IPS-NIHi7 (cell line): ENCODE measurements at regions not wholly inside any gene's neighbourhood (a gene's known extent, or its start where the extent isn't known, plus 50 kb on each side); places are given as distances from the start of the nearest gene placed in this dataset.
"Not testable (repeated sequence)": the region's sequence is repeated elsewhere in the genome, so short reads cannot be mapped to it uniquely, and the experiment has no call there.

ENCODE experiments used
- DNase-seq: peaks from one replicate; pipeline ENCODE4 v3.0.0; 2012; ENCODE audit warnings: mixed read lengths; ENCODE audit errors: extremely low spot score

DNA sequence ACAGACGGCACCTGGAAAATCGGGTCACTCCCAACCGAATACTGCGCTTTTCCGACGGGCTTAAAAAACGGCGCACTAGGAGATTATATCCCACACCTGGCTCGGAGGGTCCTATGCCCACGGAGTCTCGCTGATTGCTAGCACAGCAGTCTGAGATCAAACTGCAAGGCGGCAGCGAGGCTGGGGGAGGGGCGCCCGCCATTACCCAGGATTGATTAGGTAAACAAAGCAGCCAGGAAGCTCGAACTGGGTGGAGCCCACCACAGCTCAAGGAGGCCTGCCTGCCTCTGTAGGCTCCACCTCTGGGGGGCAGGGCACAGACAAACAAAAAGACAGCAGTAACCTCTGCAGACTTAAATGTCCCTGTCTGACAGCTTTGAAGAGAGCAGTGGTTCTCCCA, 64.5 kb downstream of the SLC30A10 start:
- not testable (repeated sequence) for DNase-seq

DNA sequence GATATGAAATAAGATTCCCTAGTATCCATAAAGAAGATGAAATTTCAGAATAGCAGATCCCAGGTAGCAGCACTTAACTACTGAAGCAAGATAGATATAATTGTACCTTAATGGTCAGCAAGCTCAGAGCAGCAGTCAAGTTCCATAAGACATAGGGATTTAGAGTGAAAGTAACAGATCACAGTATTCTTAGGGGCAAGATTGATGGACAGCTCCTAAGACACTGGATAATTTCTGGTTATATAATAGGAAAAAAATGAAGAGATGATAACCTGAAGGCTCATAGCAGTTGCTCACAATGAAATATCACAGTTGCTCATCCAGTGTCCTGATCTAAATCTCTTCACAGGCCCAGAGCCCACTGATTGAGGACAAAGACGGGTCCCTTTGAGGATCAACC, 66.0 kb downstream of the SLC30A10 start:
- no peak for DNase-seq

DNA sequence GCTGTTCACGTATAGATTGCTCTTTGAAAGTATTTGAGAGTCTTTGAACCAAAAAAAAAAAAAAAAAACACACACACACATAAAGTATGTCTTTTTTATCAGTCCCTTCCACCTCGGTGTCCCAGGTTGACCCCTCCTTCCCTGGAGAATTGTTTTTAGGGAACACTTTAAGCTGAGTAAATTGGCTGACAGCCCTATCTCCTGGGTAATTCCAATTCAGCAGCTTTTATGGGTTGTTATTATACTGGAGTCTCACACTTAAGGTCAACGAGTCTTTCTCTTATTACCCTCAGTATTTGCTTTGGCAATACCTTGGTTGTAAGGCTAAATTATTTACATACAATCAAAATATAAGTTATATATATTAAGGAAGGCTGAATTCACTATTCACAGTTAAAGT, 69.4 kb downstream of the SLC30A10 start:
- DNase-seq = no peak

DNA sequence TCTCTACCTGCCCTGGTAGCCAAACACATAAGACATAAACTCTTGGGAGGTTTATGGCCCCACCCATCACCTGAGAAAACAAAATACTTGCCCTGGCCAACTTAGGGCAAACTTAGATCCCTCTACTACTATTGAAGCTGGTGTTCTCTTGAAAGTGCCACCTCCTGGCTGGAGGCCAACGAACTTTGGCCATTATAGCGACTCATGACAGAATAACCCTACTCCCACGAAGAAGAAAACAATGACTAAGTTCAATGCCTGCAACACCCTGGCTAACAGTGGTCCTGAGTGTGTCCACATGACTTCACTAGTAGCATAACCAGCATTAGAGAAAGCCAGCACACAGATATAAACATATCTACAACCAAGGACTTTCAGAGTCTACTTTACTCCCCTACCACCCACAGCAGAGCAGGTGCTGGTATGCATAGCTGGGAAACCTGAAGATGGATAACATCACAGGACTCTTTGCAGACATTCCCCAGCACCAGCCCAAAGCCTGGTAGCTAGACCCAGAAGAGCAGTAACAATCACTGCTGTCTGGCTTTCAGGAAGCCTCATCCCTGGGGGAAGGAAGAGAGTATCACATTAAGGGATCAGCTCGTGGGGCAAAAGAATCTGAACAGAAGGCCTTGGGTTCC, 81.0 kb downstream of the SLC30A10 start:
- DNase-seq = no peak

DNA sequence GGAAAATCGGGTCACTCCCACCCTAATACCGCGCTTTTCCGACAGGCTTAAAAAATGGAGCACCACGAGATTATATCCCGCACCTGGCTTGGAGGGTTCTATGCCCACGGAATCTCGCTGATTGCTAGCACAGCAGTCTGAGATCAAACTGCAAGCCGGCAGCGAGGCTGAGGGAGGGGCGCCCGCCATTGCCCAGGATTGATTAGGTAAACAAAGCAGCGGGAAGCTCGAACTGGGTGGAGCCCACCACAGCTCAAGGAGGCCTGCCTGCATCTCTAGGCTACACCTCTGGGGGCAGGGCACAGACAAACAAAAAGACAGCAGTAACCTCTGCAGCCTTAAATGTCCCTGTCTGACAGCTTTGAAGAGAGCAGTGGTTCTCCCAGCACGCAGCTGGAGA, 88.8 kb downstream of the SLC30A10 start:
- DNase-seq = not testable (repeated sequence)

DNA sequence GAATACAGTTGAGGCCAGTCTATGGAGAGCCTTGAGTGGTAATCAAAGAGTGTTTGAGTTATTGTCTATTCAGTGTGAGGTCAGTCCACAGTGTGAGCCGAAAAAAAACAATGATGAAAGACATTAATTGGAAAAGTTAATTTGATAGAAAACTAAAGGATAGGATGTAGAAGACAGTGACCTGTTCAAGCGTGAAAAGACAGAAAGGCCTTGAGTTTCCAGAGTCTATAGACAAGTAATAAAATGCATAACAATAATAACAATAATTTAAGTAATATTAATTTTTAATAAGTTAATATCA, 90.4 kb downstream of the SLC30A10 start:
- no peak for DNase-seq

DNA sequence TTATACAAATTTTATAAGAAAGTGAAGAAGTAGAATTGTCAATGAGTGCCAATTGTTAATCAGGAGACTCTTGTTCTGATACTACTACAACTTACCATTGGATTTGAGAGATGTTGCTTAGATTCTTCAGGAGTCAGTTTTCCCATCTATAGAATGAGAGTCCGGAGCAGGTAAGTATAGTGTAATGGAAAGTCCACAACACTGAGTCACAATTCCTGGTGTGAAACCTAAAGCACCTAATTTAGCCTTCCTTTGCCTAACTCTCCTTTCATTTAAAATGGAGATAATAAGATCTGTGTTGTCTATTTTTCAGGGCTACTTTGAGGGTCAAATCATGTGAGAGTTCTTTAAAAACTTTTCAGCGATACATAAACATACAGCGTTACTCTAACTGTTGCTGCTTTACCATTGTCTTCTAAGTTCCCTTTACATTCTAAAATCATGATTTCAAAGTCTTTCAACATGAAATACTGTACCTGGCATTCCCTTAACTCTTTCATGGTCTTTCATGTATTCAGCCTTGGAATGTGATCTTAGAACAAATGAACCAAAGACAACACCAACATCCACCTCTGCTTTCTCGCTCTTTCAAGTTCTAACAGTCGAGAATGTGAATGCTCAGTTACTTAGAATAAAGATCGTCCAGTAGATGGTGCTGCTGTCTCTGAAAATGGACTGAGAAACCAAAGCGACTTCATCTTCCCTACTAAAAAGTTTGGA, 90.9 kb downstream of the SLC30A10 start:
- peak; percentile 52 for DNase-seq

DNA sequence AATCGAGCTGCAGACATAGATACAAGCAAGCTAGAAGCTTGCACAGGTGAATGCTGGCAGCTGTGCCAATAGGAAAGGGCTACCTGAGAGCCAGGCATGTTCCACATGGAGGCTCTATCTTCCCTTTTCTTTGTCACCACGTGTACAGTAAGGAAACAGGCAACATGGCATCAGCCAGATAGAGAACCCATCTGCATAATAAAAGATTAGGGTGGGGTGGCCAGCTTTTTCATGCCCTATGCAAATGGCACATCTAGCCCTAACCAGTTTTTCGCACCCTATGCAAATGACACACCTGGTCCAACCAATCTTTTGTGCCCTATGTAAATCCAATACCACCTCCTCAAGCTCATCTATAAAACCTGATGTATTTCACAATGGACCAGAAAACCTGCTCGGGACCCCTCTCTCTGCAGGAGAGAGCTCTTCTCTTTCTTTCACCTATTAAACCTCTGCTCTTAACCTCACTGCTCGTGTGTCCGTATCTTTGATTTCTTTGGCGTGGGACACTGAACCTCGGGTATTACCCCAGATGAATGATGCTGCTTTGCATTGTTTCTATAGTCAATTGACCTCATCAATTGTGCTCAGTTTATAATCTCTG, 93.9 kb downstream of the SLC30A10 start:
- no peak for DNase-seq

DNA sequence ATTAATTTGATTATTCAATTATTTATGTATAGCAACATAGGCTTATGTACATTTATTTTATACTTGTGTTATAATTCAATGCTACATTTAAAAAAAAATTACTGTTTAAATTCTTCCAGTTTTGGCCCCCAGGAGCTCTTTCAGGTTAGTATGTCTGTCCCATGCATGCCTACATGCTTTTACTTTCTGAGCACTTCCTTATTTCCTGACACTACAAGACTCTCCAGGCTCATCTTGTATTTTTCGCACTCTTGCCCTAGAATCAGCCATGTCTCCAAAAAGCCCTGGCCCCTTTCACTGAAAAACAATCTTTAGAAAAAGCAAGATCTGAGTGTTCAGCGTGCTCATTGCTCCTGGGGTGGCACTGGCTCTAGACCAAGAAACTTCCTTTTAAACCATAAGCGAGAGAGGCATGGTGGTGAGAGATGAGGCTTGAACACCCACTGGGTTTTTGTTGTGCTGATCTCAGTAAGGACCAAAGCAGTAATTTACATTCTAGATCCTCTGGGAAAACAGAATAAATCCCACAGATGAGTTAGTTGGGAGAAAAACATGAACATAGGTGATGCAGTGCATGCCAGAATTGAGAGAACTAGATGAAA, 95.0 kb downstream of the SLC30A10 start:
- DNase-seq = peak; percentile 29

DNA sequence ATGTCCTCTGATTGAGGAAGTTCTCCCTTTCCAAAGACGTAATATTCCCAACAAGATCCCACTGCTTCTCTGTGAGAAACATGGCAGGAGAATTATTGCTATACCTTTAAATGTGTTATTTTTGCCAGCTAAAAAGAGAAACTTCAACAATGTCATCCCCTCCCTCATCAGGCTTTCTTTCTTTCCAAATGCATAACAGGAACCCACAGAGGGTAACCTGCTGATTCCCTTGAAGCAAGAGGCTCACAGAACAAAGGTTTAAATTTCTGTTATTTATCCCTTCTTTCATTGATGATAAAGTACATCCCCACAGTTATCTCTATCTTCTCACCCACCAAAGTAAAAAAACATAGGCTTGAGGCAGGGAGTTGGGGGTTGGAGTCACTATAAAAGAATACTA, 102.1 kb downstream of the SLC30A10 start:
- no peak for DNase-seq

DNA sequence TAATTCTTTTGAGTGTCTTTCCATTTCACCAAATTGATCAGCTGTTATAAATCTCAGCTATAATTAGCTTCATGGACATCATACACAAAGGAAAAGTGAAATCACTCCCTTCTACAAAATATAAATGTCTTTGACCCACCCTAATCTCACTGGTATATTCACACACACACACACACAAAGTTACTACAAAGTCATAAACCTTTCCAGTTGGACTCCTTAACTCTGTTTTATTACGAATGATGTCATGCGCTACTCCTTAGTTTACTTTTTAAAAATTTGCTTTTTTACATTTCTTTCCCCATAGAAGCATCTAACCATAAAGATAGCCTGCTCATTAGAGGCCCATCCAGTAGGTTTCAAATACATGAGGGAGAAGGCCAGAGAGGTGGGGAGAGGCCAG, 103.0 kb downstream of the SLC30A10 start:
- no peak for DNase-seq

DNA sequence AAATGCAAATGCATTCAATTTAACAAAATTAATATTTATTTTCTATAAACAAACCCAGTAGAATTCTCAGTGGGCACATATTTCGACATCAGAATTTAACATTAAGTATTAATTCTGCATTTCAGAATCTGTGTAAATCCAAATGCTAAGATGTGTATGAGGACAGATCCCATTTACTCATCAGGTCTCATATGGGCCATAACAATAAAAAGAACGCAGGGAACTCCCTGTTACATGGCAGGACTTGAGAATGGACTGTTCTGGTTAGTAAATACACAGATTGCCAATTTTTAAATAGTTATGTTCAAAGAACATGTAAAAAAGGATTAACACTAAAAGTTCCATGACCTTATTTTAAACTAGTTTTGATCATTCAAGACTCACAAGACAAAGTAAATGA, 104.0 kb downstream of the SLC30A10 start:
- no peak for DNase-seq

DNA sequence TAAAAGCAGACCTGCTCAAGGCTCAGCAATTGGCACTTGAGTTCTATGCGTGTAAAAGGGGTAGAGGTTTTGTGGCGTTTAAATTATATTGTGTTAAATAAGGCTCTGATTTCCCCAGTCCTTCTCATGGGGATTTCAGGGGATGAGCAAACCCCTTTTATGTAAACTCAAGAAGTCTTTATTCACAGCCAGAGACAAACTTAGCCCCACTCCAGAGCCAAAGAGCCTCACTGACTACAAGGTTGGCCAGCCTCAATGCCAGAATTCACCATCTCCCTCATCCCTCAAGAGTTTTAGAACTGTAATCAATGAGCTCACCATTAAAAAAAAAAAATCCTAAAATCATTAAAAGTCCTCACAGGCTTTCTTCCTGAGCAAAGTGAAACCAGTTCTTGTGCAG, 107.8 kb downstream of the SLC30A10 start:
- no peak for DNase-seq

DNA sequence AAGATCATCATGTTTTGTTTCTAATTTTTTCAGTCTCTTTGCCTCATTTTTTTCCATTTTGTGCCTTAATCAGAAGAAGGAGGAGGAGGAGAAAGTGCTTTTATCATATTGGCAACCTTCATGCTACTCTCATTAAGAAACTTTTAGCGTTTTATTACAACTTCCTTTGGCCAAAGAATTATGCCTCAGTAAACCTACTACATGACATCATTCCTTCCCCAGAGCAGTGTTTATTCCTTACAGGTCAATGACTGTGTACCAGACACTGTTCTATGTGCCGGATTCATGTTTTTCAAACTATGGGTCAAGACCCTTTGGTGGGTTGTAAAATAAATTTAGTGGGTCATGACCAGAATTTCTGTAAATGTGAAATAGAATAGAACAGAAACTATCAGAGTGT, 110.4 kb downstream of the SLC30A10 start:
- no peak for DNase-seq

DNA sequence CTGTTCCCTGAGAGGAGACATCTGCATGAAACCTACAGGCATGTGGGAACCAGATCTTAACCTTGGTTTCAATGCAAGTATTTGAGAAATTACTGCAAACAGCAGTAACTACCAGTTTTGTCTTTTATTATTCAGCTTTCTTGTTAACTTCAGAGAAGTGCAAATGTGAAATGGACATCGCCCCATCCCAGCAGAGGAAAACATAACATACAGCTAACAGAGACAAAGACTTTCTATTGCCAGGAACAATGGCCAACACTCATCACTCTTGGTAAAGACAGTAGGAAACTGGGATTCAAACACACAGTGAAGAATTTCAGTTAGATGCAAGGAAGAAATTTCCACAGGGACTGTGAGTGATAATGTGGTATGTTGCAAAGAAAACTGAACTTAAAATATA, 115.1 kb downstream of the SLC30A10 start:
- no peak for DNase-seq

DNA sequence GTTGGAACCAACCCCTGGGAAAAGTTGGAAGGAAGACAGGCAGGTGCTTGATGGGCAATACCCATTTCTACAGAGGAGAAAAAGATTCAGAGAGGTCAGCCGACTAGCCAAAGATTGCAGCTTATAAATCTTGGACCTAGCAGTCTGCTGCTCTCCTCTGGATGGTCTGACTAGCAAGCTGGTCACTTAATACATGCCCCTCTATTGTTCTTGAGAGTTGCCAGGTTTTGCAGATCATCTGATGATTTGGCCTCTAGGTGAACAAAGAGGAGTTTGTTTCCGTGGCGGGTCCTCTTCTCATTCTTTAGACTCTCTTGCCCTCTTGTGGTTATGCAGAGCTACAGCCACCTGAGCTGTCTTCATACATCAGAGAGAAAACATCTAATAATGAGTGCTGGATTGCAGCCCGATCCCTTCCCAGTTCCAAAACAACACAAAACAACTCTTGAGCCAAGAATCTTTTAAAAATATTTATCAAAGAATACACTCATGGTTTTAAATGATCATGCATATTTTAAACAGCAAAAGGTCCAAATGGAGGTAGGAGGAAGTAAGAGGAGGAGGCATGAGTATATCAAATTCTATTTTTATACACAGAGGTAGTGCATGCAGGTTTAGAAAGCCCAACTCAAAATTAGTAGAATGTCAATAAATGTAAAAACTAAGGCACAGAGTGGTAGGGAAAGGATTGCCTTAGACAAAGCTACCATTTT, 115.7 kb downstream of the SLC30A10 start:
- DNase-seq = peak; percentile 86

DNA sequence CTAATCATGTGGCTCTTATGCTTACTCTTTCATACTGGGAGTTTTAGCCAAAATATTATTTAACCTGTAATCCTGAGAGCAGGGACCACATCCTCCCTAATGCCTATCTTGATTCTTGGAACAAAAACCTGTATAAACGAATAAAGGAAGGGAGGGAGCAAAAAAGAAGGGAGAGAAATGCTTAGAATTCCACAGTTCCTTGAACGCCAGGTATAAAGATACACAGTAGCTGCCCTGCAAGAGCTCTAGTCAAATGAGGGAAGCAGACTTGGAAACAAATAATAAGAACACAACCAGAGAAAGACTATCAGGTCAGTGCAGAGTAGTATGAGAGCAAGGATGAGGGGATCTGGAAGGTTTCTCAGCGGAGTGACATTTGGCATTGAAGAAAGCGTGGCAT, 116.3 kb downstream of the SLC30A10 start:
- DNase-seq = no peak

DNA sequence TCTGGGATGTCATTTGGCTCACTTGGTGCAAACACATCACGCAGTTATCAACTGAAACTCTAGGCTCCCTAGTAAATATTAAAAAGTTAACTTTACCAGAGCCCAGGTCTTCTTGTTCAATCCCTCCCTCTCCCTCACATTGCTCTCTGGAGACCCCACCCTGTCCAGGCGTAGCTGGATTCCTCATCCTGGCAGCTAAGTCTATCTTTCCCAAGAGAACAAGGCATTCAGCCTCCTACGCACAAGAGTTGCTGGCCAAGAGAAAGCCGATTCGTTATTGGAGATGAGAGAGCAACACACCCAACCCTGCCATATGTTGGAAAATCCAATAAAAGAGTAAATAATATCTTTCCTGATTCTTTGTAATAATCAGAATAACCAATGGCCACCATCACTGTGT, 117.9 kb downstream of the SLC30A10 start:
- DNase-seq = no peak

DNA sequence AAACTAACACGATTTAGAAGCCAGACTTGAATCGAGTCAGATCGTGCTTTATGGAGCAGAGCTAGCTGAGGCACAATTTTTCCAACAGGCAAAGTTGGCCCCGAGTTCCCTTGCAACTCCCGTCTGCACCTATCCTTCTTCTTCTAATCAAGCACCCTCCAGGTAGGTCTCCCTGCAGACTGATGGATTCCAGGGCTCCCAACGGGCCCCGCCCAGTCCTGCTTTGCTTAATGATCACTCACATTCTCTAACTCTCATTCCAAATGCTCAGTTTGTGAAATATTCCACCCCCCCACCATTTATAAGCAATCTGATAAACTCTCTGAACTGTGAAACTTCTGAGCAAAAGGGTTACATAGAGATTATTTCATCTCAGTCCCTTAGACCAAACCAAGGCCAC, 119.6 kb downstream of the SLC30A10 start:
- DNase-seq = no peak

DNA sequence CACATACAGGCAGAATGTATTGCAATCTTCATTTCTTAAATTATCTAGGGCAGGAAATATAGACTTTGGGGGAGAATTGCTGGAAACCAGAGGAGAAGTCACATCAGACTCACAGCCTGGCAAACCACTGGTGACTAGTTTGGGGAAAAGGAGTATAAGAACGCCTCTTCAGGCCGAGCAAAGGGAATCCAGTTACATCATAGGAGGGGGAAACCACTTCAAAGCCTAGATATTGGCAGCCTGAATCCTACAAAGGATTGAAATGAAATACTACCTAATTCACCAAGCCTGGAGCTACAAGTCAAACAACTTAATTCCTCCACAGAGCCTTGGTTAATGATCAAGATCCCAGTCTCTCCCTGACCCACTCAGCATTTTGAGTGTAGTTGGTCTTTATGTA, 121.7 kb downstream of the SLC30A10 start:
- no peak for DNase-seq

DNA sequence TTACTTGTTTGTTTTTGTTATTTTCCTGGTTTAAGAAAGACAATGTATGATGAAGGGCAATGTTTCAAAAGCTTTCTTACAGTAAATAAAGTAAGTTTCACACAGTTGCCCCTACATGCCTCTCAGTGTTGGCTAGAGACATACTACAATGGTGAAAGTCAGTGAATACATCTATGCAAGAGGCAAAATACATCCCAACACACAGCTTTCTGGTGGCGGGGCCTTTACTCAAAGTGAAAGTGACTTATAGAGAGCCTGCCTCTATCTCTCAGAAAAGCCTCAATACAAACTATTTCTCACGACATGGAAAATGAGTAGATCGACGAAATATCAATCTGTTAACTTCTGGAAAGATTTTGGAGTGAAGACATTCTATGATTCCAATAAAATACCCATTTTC, 122.3 kb downstream of the SLC30A10 start:
- DNase-seq = no peak

DNA sequence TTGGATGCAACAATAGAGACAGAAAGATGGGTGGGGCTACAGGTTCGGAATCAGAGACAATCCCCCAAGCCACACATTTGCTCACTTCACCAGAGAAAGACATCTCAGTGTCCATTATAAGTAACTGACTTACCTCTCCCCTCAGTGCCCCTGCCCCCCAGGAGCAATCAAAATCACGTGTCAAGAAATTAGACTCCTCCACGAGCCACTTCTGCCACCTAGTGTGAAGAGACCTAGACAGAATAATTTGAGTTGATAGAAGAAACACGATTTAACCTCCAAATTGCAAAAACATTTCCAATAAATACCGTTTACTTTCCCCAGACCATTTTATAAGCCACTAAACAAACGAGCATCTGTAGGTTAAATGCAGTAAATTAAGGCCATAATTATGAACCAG, 123.2 kb downstream of the SLC30A10 start:
- no peak for DNase-seq
